Epithelial cell of proximal tubule (primary cell): ENCODE measurements at regions not wholly inside any gene's neighbourhood (a gene's known extent, or its start where the extent isn't known, plus 50 kb on each side); places are given as distances from the start of the nearest gene placed in this dataset.

Source experiments
- DNase-seq: peaks from one replicate; pipeline ENCODE4 v3.0.0-alpha.2; 2011; ENCODE audit warnings: low read depth
- H3K4me3 ChIP-seq: 2 replicates; pipeline ENCODE4 v1.5.1; 2011; ENCODE audit warnings: low read depth, mild to moderate bottlenecking, low read length
- CTCF ChIP-seq: conservative IDR thresholded peaks from 2 replicates; pipeline ENCODE4 v1.5.1; 2012; ENCODE audit warnings: low read depth, mild to moderate bottlenecking, low read length

GRCh38 chr1:200242110-200243041 is 167.5 kb downstream of the ZNF281 start:
- no peak overlapping the region for H3K4me3 ChIP-seq
- no peak for DNase-seq
- no peak for TF ChIP-seq CTCF

- no peak overlapping the region for H3K4me3 ChIP-seq
- no peak for TF ChIP-seq CTCF
- no peak for DNase-seq
These were observed 169.2 kb downstream of the ZNF281 start for GRCh38 chr1:200240656-200241055.

GRCh38 chr1:200238311-200238710 is 171.5 kb downstream of the ZNF281 start:
- no peak for TF ChIP-seq CTCF
- no peak overlapping the region for H3K4me3 ChIP-seq

DNA sequence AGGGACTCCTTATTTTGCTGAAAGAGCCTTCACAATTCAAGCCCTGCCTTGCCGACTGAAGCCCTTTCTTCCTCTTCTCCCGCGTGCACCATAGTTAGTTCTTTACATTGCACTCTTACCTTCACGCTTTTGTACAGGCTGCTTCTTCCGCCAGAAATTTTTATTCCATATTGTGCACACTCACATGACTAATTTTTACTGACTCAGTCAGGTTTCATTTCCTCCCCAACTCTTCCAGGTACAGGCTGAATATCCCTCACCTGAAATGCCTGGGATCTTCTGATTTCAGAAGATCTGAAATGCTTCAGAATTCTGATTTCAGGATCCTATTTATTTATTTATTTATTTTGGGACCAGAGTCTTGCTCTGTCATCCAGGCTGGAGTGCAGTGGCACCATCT is 172.8 kb downstream of the ZNF281 start:
- H3K4me3 ChIP-seq, result no peak overlapping the region
- no peak for TF ChIP-seq CTCF
- DNase-seq, result no peak

More at GRCh38 chr1:200238311-200238710, 171.5 kb downstream of the ZNF281 start:
- DNase-seq, result no peak

GRCh38 chr1:200234938-200235337 is 174.9 kb downstream of the ZNF281 start:
- no peak overlapping the region for H3K4me3 ChIP-seq
- TF ChIP-seq CTCF, result no peak
- DNase-seq, result no peak

DNA sequence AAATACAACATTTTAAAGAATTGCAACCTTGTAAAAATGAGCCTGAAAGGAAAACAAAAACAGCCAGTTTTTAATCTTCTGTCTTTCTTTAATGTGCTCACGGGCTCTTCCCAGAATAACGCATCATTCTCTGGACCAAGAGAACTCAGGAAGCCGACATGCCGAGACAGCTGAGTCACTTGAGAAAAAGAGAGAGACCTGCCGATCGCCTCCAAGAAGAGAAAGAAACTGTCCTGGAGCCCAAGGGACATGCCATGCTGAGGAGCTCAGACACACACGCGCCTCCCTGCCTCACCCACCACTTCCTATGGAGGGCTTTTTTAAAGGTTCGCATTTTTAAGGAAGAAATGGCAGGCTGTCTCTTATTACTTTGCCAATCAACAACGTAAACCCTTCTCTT is 176.4 kb downstream of the ZNF281 start:
- DNase-seq, result no peak
- TF ChIP-seq CTCF, result no peak
- no peak overlapping the region for H3K4me3 ChIP-seq

DNA sequence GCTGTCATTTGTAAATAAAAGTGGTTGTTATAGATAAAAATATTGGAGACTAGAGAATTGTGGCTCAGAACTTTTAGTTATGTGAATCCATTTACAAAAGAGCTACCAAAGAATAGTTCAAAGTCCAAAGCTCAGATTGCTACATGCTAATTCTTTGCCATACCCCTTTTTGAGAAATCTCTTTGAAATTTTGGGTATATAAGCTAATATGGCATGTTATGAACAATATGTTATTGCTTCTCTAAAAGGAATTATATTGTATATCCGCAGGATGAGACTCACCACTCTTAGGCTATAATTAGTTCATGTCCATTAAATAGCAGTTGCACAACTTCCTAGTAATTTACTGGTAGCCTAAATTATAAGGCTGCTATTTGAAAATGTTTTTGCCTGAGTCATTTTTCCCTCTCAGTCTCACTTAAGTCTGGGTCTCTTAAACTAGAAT is 178.0 kb downstream of the ZNF281 start:
- TF ChIP-seq CTCF, result no peak
- H3K4me3 ChIP-seq, result no peak overlapping the region
- DNase-seq, result no peak
